C4-2B (cell line): ENCODE measurements at regions not wholly inside any gene's neighbourhood (a gene's known extent, or its start where the extent isn't known, plus 50 kb on each side); places are given as distances from the start of the nearest gene placed in this dataset.

Source experiments
- ZFX ChIP-seq: fragments of 450-650 bp; IDR thresholded peaks from 2 replicates; pipeline ENCODE4 v1.6.1; 2017
- TF ChIP-seq, protein P1 (sequence below): fragments of 450-650 bp; conservative IDR thresholded peaks from 2 replicates; pipeline ENCODE4 v1.5.1; 2017; ENCODE audit warnings: mild to moderate bottlenecking

DNA sequence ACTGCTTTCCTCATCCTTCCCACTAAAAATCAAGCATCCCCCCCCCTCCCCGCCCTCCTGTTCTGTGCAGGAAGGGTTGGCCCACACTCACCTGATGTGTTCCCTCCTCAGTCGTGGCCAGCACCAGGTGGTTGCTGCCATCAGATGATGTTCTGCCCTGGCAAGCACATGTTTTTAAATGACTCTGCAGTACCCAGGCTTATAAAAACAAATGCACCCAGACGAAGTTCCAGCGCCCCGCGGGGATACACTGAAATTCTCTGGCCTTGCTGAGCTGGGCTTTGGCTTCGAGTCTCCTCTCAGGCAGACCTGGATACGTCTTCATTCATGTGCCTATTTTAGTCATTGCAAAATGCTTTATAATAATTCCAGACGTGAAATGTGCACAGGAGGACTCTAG, 316.3 kb downstream of the DLEU7 start:
- TF ChIP-seq, protein P1, sequence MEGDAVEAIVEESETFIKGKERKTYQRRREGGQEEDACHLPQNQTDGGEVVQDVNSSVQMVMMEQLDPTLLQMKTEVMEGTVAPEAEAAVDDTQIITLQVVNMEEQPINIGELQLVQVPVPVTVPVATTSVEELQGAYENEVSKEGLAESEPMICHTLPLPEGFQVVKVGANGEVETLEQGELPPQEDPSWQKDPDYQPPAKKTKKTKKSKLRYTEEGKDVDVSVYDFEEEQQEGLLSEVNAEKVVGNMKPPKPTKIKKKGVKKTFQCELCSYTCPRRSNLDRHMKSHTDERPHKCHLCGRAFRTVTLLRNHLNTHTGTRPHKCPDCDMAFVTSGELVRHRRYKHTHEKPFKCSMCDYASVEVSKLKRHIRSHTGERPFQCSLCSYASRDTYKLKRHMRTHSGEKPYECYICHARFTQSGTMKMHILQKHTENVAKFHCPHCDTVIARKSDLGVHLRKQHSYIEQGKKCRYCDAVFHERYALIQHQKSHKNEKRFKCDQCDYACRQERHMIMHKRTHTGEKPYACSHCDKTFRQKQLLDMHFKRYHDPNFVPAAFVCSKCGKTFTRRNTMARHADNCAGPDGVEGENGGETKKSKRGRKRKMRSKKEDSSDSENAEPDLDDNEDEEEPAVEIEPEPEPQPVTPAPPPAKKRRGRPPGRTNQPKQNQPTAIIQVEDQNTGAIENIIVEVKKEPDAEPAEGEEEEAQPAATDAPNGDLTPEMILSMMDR = no peak
- TF ChIP-seq ZFX = no peak
